ENCODE measurements at regions not wholly inside any gene's neighbourhood (a gene's known extent, or its start where the extent isn't known, plus 50 kb on each side); places are given as distances from the start of the nearest gene placed in this dataset.
"Not testable (repeated sequence)": the region's sequence is repeated elsewhere in the genome, so short reads cannot be mapped to it uniquely, and the experiment has no call there.

GRCh38 chrX:65331371-65331770 lies 203.2 kb downstream of the LAS1L start:
- intact Hi-C loops (cut with DNase I), result no loop called here
- H3K36me3 ChIP-seq, result no peaks in the 10 kb centered on the region
- DNase-seq, result no peak
- H3K4me1 ChIP-seq, result no peaks in the 10 kb centered on the region
- peaks cover 0 to 47% (median 0%) of the 10 kb centered on the region in 11 donors for H3K9me3 ChIP-seq
- H3K27me3 ChIP-seq, result no peaks in the 10 kb centered on the region
- H3K4me3 ChIP-seq, result no peak overlapping the region
- no peak overlapping the region for H3K27ac ChIP-seq
- no peak for ATAC-seq
- no peak for TF ChIP-seq CTCF (IDR thresholded peaks at IDR 0.05)
- 58 to 83% methylated on average over 1 of the region's 1 CpG for WGBS, 2 donors

GRCh38 chrX:65300104-65300809 lies 234.3 kb downstream of the LAS1L start:
- no peaks in the 10 kb centered on the region for H3K4me1 ChIP-seq
- intact Hi-C loops (cut with DNase I), result no loop called here
- TF ChIP-seq CTCF (IDR thresholded peaks at IDR 0.05), result no peak
- ATAC-seq, result no peak
- 17 to 32% methylated on average over 7 of the region's 7 CpGs for WGBS, 2 donors
- H3K27me3 ChIP-seq, result no peaks in the 10 kb centered on the region
- peaks cover 0 to 51% (median 5%) of the 10 kb centered on the region in 11 donors for H3K9me3 ChIP-seq
- H3K4me3 ChIP-seq, result no peak overlapping the region
- no peaks in the 10 kb centered on the region for H3K36me3 ChIP-seq
- H3K27ac ChIP-seq, result no peak overlapping the region
- no peak for DNase-seq

- intact Hi-C loops (cut with DNase I); H3K4me3 ChIP-seq; H3K4me1 ChIP-seq; H3K27ac ChIP-seq; DNase-seq; H3K27me3 ChIP-seq; ATAC-seq; H3K36me3 ChIP-seq: not testable (repeated sequence)
- H3K9me3 ChIP-seq, result peaks cover 0 to 65% (median 5%) of the 10 kb centered on the region in 11 donors
- WGBS, 2 donors, result 90 to 93% methylated on average over 8 of the region's 8 CpGs
Measured at GRCh38 chrX:65282905-65283304, 251.7 kb downstream of the LAS1L start.

GRCh38 chrX:65273152-65273551 lies 261.4 kb downstream of the LAS1L start:
- intact Hi-C loops (cut with DNase I), result no loop called here
- no peak for ATAC-seq
- H3K9me3 ChIP-seq, result peaks cover 0 to 80% (median 9%) of the 10 kb centered on the region in 11 donors

More at GRCh38 chrX:65273152-65273551, 261.4 kb downstream of the LAS1L start:
- Histone ChIP-seq H3K27ac (no peak overlapping the region), H3K4me3 (no peak overlapping the region), H3K36me3 (no peaks in the 10 kb centered on the region), H3K27me3 (no peaks in the 10 kb centered on the region), H3K4me1 (no peaks in the 10 kb centered on the region)
- no peak for DNase-seq
- no peak for TF ChIP-seq CTCF (IDR thresholded peaks at IDR 0.05)
